HepG2 (cell line): ENCODE measurements at regions not wholly inside any gene's neighbourhood (a gene's known extent, or its start where the extent isn't known, plus 50 kb on each side); places are given as distances from the start of the nearest gene placed in this dataset.

ENCODE experiments used
- ATAC-seq: fragments of 200-7000 bp; cut with Tn5 transposase; 3 replicates; pipeline ENCODE4 v1.9.1; 2020; ENCODE audit warnings: mild to moderate bottlenecking, moderate library complexity
- BruUV-seq: library from RNA; stranded (reverse); fragments of 400-500 nt; replicated peaks from 2 replicates; lab custom pipeline; 2021; lab: Mats Ljungman, UMichigan
- CTCF ChIA-PET: fragments of 300-600 bp; formaldehyde crosslinking; extraction: SDS; loops from one replicate; lab custom pipeline; 2021; ENCODE audit warnings: low total read pairs, inconsistent platforms, low intra/inter-chr PET ratio; lab: Yijun Ruan, JAX
- POLR2A ChIA-PET: fragments of 350-600 bp; sonication (Branson Sonifier 250); formaldehyde crosslinking; loops from one replicate; lab custom pipeline; 2020; ENCODE audit warnings: antibody characterized with exemption, inconsistent platforms; lab: Yijun Ruan, JAX
- DNase-seq: peaks from one replicate; pipeline ENCODE4 v3.0.0-alpha.2; 2015; ENCODE audit warnings: low spot score
- FAIRE-seq: peaks from 3 replicates; lab custom pipeline; 2011; peaks lifted over from hg19 to GRCh38; lab: Jason Lieb, UNC
- H2AFZ ChIP-seq: one replicate; pipeline ENCODE4 v1.6.1; 2011; ENCODE audit warnings: low read length, inconsistent platforms
- H3K27ac ChIP-seq: fragments of 300-600 bp; 3 replicates; pipeline ENCODE4 v1.8.0; 2011; ENCODE audit warnings: mixed run types, mild to moderate bottlenecking, mixed read lengths, low read length, inconsistent platforms; ENCODE audit not compliant: insufficient read depth; ENCODE audit errors: extremely low read length
- H3K27me3 ChIP-seq, 2 experiments: fragments of 200-600 bp in 1 of 2; 2 replicates in 1 of 2; 3 replicates in 1 of 2; pipeline versions ENCODE4 v1.6.0 to v1.8.0; 2011; ENCODE audit warnings: low read length in 2 of 2, mild to moderate bottlenecking in 2 of 2, moderate library complexity in 2 of 2, inconsistent platforms in 1 of 2; ENCODE audit not compliant: insufficient read depth in 2 of 2, control insufficient read depth in 1 of 2
- H3K36me3 ChIP-seq, 2 experiments: fragments of 200-600 bp in 1 of 2; replicated peaks in 1 of 2; 2 replicates in 1 of 2; 3 replicates in 1 of 2; pipeline versions ENCODE4 v1.5.1 to v1.8.0; 2011; ENCODE audit warnings: low read length in 2 of 2, inconsistent platforms in 1 of 2; ENCODE audit not compliant: insufficient read depth in 2 of 2, control insufficient read depth in 1 of 2
- H3K4me1 ChIP-seq: 2 replicates; pipeline ENCODE4 v1.5.1; 2012; ENCODE audit warnings: low read length, inconsistent platforms; ENCODE audit not compliant: insufficient read depth
- H3K4me2 ChIP-seq: 2 replicates; pipeline ENCODE4 v1.6.0; 2011; ENCODE audit warnings: low read depth, low read length, inconsistent platforms
- H3K4me3 ChIP-seq, 3 experiments: fragments of 200-600 bp in 1 of 3; sonication (generic), shearing (Covaris generic) in 1 of 3; replicated peaks in 1 of 3; 2 replicates each; pipeline ENCODE4 v1.5.1; 2011 to 2016; ENCODE audit warnings: low read length in 3 of 3, inconsistent platforms in 2 of 3, low read depth in 2 of 3, mild to moderate bottlenecking in 2 of 3, control low read depth in 1 of 3, mixed read lengths in 1 of 3; ENCODE audit not compliant: insufficient read depth in 1 of 3
- H3K79me2 ChIP-seq: one replicate; pipeline ENCODE4 v1.6.1; 2011; ENCODE audit warnings: low read length, inconsistent platforms; ENCODE audit not compliant: insufficient read depth
- H3K9ac ChIP-seq: 2 replicates; pipeline ENCODE4 v1.6.0; 2011; ENCODE audit warnings: mild to moderate bottlenecking, low read depth, low read length, inconsistent platforms; ENCODE audit not compliant: insufficient read depth
- H3K9me3 ChIP-seq: 2 replicates; pipeline ENCODE4 v1.5.1; 2012; ENCODE audit warnings: mild to moderate bottlenecking, low read length
- H4K20me1 ChIP-seq: 2 replicates; pipeline ENCODE4 v1.6.0; 2011; ENCODE audit warnings: inconsistent platforms, mild to moderate bottlenecking, low read length, moderate library complexity; ENCODE audit not compliant: insufficient read depth
- CENPT ChIP-seq: sonication (generic); formaldehyde crosslinking; IDR thresholded peaks from 2 replicates; pipeline ENCODE4 v1.8.0; 2022; ENCODE audit warnings: low read depth, mild to moderate bottlenecking, moderate library complexity, missing genetic modification reagents
- KMT2B ChIP-seq: IDR thresholded peaks from 2 replicates; pipeline ENCODE4 v1.6.1; 2016; ENCODE audit warnings: missing genetic modification reagents, missing compliant biosample characterization
- MIER2 ChIP-seq: IDR thresholded peaks from 2 replicates; pipeline ENCODE4 v1.6.1; 2016; ENCODE audit warnings: missing biosample characterization, missing genetic modification reagents
- SMC3 ChIP-seq: IDR thresholded peaks from 2 replicates; pipeline ENCODE4 v1.6.1; 2011; ENCODE audit warnings: low read length, improper control_type of control experiment
- TP53 ChIP-seq: sonication (generic); formaldehyde crosslinking; conservative IDR thresholded peaks from 2 replicates; pipeline ENCODE4 v1.4.0; 2020; ENCODE audit warnings: missing genetic modification reagents
- ZIK1 ChIP-seq: sonication (generic); formaldehyde crosslinking; IDR thresholded peaks from 2 replicates; pipeline ENCODE4 v1.5.0; 2020; ENCODE audit warnings: mild to moderate bottlenecking, low read depth, missing genetic modification reagents, borderline replicate concordance
- ZNF225 ChIP-seq: sonication (generic); formaldehyde crosslinking; IDR thresholded peaks from 2 replicates; pipeline ENCODE4 v1.4.0; 2020; ENCODE audit warnings: mild to moderate bottlenecking, missing genetic modification reagents
- ZNF562 ChIP-seq: sonication (generic); formaldehyde crosslinking; IDR thresholded peaks from 2 replicates; pipeline ENCODE4 v1.8.0; 2022; ENCODE audit warnings: missing genetic modification reagents, borderline replicate concordance
- ZNF563 ChIP-seq: sonication (generic); formaldehyde crosslinking; IDR thresholded peaks from 2 replicates; pipeline ENCODE4 v1.8.0; 2022; ENCODE audit warnings: mild to moderate bottlenecking, moderate library complexity, missing genetic modification reagents
- ZNF616 ChIP-seq: sonication (generic); formaldehyde crosslinking; IDR thresholded peaks from 2 replicates; pipeline ENCODE4 v1.5.0; 2020; ENCODE audit warnings: low read depth, mild to moderate bottlenecking, missing genetic modification reagents
- ZNF720 ChIP-seq: sonication (generic); formaldehyde crosslinking; IDR thresholded peaks from 2 replicates; pipeline ENCODE4 v1.4.0; 2020; ENCODE audit warnings: missing genetic modification reagents
- ZNF775 ChIP-seq: sonication (generic); formaldehyde crosslinking; IDR thresholded peaks from 2 replicates; pipeline ENCODE4 v1.4.0; 2020; ENCODE audit warnings: missing genetic modification reagents, mild to moderate bottlenecking, moderate library complexity, borderline replicate concordance
- ZSCAN20 ChIP-seq: sonication (generic); formaldehyde crosslinking; IDR thresholded peaks from 2 replicates; pipeline ENCODE4 v1.4.0; 2020; ENCODE audit warnings: missing genetic modification reagents, mild to moderate bottlenecking, borderline replicate concordance
- WGBS: methylation state at CpG from one replicate; pipeline ENCODE4 v1.1.6; 2017; ENCODE audit warnings: low lambda C conversion rate; 5-methylcytosine and 5-hydroxymethylcytosine counted together
- in situ Hi-C: cut with HindIII; loops from 2 replicates; pipeline ENCODE4 v1.10.0; 2017; ENCODE audit warnings: low pct_unique_long_range_greater_than_20kb; ENCODE audit not compliant: extremely low pct_ligation_motif_present
- intact Hi-C: fragments of 100-400 bp; cut with micrococcal nuclease; formaldehyde crosslinking; loops from one replicate; pipeline ENCODE4 v1.10.0; 2022; ENCODE audit not compliant: unreplicated experiment

DNA sequence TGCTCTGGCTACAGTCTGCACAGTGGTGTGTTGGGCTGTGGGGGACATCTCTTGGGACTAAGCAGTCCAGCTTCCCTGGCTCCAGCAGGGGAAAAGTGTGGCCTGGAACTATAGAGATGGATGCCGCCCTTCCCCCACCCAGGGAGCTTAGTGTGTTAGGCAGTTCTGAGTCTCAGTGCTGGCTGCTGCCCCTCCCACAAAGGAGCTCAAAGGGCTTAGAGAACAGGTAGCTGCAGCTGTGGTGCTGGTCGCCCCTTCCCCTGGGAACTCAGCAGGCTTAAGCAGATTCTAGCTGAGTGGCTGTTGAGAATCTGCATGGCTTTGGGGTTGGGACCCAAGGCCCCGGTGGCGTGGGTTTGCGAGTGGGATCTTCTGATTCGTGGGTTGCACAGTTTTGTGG is 190.8 kb downstream of the PDCD6IP start:
- Histone ChIP-seq H3K4me2 (no peak overlapping the region), H3K4me1 (peaks cover 9% of the 10 kb centered on the region; the same call in 1 of the 2 replicates), H3K79me2 (no peaks in the 10 kb centered on the region), H3K27ac (no peak overlapping the region), H4K20me1 (no peaks in the 10 kb centered on the region), H3K4me3 (no peak overlapping the region), H3K9me3 (no peaks in the 10 kb centered on the region; the same call in 1 of the 2 replicates), H3K36me3 (no peaks in the 10 kb centered on the region), H3K27me3 (no peaks in the 10 kb centered on the region; a peak in 2 of 5 replicates), H3K9ac (no peak overlapping the region), H2AFZ (no peak overlapping the region)
- ATAC-seq = no peak
- CTCF ChIA-PET = no interaction called here
- no TSS peak for BruUV-seq
- POLR2A ChIA-PET = no interaction called here
- intact Hi-C loops = no loop called here
- in situ Hi-C loops = loop anchor here (25.0 kb wide), 1 partner anchor 698 kb away; no protein-coding TSS in a partner anchor
- 81% methylated on average over 4 of the region's 6 CpGs for WGBS
- TF ChIP-seq ZSCAN20 (CRISPR knock-in tag) = no peak
- no peak for TF ChIP-seq ZNF563 (CRISPR knock-in tag)
- no peak for TF ChIP-seq ZNF720 (CRISPR knock-in tag)
- no peak for TF ChIP-seq ZIK1
- no peak for TF ChIP-seq CENPT
- no peak for TF ChIP-seq ZNF616 (CRISPR knock-in tag)
- TF ChIP-seq ZNF562 (CRISPR knock-in tag) = no peak
- no peak for TF ChIP-seq MIER2
- no peak for TF ChIP-seq TP53
- TF ChIP-seq SMC3 = no peak
- no peak for TF ChIP-seq KMT2B (CRISPR knock-in tag)
- no peak for TF ChIP-seq ZNF225 (CRISPR knock-in tag)
- no peak for TF ChIP-seq ZNF775 (CRISPR knock-in tag)
- no peak for DNase-seq
- FAIRE-seq = no peak
